ENCODE measurements at regions not wholly inside any gene's neighbourhood (a gene's known extent, or its start where the extent isn't known, plus 50 kb on each side); places are given as distances from the start of the nearest gene placed in this dataset.

DNA sequence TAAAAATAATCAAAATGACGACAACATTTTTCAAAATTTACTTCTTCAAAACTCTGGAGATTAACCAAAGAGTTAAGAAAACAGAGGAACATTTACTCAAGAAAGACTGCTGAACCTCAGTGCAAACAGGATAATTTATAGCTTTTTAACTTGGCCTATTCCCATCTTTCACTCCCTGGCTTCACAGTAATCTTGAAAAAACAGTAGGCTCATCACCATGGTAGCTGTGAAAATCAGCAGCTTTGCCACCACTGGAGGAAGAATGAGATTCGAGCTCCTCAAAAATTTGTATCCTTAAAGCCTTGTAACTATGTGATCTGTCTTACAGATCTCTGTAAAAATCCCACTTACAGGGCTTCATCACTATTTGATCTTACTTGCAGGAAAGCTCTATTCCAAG is 447.7 kb upstream of the CTSO start:
- H3K4me1 Mint-ChIP-seq = peaks cover 3% of the 10 kb centered on the region
- no peak overlapping the region for H3K9ac ChIP-seq
- no peaks in the 10 kb centered on the region for H3K27me3 Mint-ChIP-seq (ENCODE audit: insufficient read depth, low read depth)
- no peaks in the 10 kb centered on the region for H3K27me3 ChIP-seq
- TF ChIP-seq EZH2 (IDR thresholded peaks at IDR 0.05) (no peak), EZH2phosphoT487 (IDR thresholded peaks at IDR 0.05) (no peak)
- TF ChIP-seq, protein P1, sequence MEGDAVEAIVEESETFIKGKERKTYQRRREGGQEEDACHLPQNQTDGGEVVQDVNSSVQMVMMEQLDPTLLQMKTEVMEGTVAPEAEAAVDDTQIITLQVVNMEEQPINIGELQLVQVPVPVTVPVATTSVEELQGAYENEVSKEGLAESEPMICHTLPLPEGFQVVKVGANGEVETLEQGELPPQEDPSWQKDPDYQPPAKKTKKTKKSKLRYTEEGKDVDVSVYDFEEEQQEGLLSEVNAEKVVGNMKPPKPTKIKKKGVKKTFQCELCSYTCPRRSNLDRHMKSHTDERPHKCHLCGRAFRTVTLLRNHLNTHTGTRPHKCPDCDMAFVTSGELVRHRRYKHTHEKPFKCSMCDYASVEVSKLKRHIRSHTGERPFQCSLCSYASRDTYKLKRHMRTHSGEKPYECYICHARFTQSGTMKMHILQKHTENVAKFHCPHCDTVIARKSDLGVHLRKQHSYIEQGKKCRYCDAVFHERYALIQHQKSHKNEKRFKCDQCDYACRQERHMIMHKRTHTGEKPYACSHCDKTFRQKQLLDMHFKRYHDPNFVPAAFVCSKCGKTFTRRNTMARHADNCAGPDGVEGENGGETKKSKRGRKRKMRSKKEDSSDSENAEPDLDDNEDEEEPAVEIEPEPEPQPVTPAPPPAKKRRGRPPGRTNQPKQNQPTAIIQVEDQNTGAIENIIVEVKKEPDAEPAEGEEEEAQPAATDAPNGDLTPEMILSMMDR (IDR thresholded peaks at IDR 0.05) = no peak
- no peak overlapping the region for H3K27ac ChIP-seq
- no peaks in the 10 kb centered on the region for H3K79me2 ChIP-seq (ENCODE audit: low read depth)
- H2AFZ ChIP-seq (replicated peaks) = no peak overlapping the region
- H3F3A ChIP-seq (ENCODE audit: low read depth) = no peaks in the 10 kb centered on the region
- DNase-seq (ENCODE audit: low spot score) = no peak
- no peak overlapping the region for H3K4me2 ChIP-seq
- no peaks in the 10 kb centered on the region for H3K36me3 Mint-ChIP-seq
- H4K20me1 ChIP-seq (ENCODE audit: low read depth) = no peaks in the 10 kb centered on the region
- H3K36me3 ChIP-seq = no peaks in the 10 kb centered on the region
- H3K27ac Mint-ChIP-seq = no peak overlapping the region
- no peak overlapping the region for H3K4me3 Mint-ChIP-seq
- H3K9me3 Mint-ChIP-seq = peaks cover 23% of the 10 kb centered on the region
- H3K4me1 ChIP-seq = peaks cover 5% of the 10 kb centered on the region
- no peaks in the 10 kb centered on the region for H3K9me3 ChIP-seq (ENCODE audit: low read depth)
- no peak overlapping the region for H3K4me3 ChIP-seq

DNA sequence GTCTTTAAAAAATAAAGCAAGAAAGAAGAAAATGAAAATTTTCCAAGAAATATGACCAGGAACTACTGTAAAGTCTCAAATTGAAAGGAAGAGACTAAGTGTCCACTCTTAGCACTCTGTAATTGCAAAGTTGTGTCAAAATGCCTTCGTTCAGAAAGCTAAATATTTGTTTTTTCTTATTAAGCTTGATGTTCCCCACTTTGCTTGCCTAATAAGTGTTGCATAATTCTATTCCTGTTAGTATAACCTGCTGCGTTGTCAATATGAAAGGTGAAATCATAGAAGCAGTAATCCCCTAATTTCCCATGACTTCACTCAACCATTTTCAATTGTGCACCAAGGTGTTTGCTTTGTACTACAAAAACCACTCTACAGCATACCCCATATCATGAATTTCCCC is 442.9 kb upstream of the CTSO start:
- H3K4me2 ChIP-seq = no peak overlapping the region

DNA sequence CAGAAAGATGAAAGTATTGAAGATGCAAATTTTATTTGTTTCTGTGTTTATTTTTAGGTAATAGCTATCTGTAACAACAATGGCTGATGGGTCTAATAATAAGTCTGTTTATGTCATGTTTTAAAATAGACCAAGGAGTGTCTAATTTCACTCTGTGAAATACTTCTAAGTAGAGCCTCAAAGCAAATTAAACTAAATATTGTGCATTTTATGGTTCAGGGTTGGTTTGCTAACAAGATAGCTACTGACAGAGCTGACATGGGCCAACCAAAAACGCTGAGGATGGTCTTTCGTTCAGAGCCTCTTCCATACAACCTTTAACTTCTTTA is 437.6 kb upstream of the CTSO start:
- no peak for DNase-seq (ENCODE audit: low spot score)
- Histone ChIP-seq H3F3A (ENCODE audit: low read depth) (no peaks in the 10 kb centered on the region), H2AFZ (replicated peaks) (no peak overlapping the region), H3K4me2 (no peak overlapping the region), H3K27ac (no peak overlapping the region), H3K4me3 (no peak overlapping the region), H3K9ac (no peak overlapping the region), H3K4me1 (peaks cover 9% of the 10 kb centered on the region), H4K20me1 (ENCODE audit: low read depth) (no peaks in the 10 kb centered on the region), H3K27me3 (no peaks in the 10 kb centered on the region), H3K36me3 (no peaks in the 10 kb centered on the region), H3K79me2 (ENCODE audit: low read depth) (no peaks in the 10 kb centered on the region), H3K9me3 (ENCODE audit: low read depth) (no peaks in the 10 kb centered on the region)
- peaks cover 6% of the 10 kb centered on the region for H3K4me1 Mint-ChIP-seq
- H3K4me3 Mint-ChIP-seq = no peak overlapping the region
- no peak overlapping the region for H3K27ac Mint-ChIP-seq
- H3K9me3 Mint-ChIP-seq = peaks cover 6% of the 10 kb centered on the region
- H3K27me3 Mint-ChIP-seq (ENCODE audit: insufficient read depth, low read depth) = no peaks in the 10 kb centered on the region
- H3K36me3 Mint-ChIP-seq = no peaks in the 10 kb centered on the region
- TF ChIP-seq EZH2phosphoT487 (IDR thresholded peaks at IDR 0.05) = no peak
- TF ChIP-seq, protein P1 (IDR thresholded peaks at IDR 0.05) = no peak
- no peak for TF ChIP-seq EZH2 (IDR thresholded peaks at IDR 0.05)

More for the DNA sequence above, 442.9 kb upstream of the CTSO start:
- Histone ChIP-seq H4K20me1 (ENCODE audit: low read depth) (no peaks in the 10 kb centered on the region), H3F3A (ENCODE audit: low read depth) (no peaks in the 10 kb centered on the region), H3K9ac (no peak overlapping the region), H3K27ac (no peak overlapping the region), H3K4me1 (peaks cover 5% of the 10 kb centered on the region), H3K9me3 (ENCODE audit: low read depth) (no peaks in the 10 kb centered on the region), H3K79me2 (ENCODE audit: low read depth) (no peaks in the 10 kb centered on the region), H3K27me3 (no peaks in the 10 kb centered on the region), H2AFZ (replicated peaks) (no peak overlapping the region), H3K36me3 (no peaks in the 10 kb centered on the region), H3K4me3 (no peak overlapping the region)
- Mint-ChIP-seq H3K4me1 (peaks cover 3% of the 10 kb centered on the region), H3K9me3 (peaks cover 6% of the 10 kb centered on the region), H3K4me3 (no peak overlapping the region), H3K36me3 (no peaks in the 10 kb centered on the region), H3K27ac (no peak overlapping the region), H3K27me3 (ENCODE audit: insufficient read depth, low read depth) (no peaks in the 10 kb centered on the region)
- TF ChIP-seq, protein P1 (IDR thresholded peaks at IDR 0.05) = no peak
- TF ChIP-seq EZH2 (IDR thresholded peaks at IDR 0.05) = no peak
- no peak for TF ChIP-seq EZH2phosphoT487 (IDR thresholded peaks at IDR 0.05)
- DNase-seq (ENCODE audit: low spot score) = no peak

Measured in neural progenitor cell (in vitro differentiated cells).